NCI-H774 (cell line): ENCODE measurements at regions not wholly inside any gene's neighbourhood (a gene's known extent, or its start where the extent isn't known, plus 50 kb on each side); places are given as distances from the start of the nearest gene placed in this dataset.

Experiments
- DNase-seq: peaks from one replicate; lab custom pipeline; 2025; lab: John Stamatoyannopoulos, UW

- DNase-seq: no peak
Measured at GRCh38 chr1:70891051-70891843, 156.4 kb downstream of the PTGER3 start.

GRCh38 chr1:70892140-70892539 lies 155.5 kb downstream of the PTGER3 start:
- no peak for DNase-seq

DNA sequence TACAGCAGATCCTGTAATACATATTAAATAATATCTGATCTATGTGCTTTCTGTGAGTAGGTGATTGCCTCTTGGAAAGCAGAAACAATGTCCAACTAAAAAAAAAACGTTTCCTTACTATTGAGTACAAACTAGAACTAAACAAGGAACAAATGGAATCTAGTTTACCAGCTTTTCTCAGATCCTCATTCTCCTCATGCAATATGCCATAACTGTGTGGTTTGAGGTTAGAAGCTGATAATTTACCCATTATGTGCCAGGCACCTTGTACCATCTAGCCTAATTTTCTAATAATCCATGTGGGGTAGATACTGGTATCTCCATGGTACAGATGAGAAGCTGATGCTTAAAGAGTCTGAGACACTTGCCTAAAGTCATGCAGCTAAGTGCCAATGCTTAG lies 154.7 kb downstream of the PTGER3 start:
- no peak for DNase-seq

DNA sequence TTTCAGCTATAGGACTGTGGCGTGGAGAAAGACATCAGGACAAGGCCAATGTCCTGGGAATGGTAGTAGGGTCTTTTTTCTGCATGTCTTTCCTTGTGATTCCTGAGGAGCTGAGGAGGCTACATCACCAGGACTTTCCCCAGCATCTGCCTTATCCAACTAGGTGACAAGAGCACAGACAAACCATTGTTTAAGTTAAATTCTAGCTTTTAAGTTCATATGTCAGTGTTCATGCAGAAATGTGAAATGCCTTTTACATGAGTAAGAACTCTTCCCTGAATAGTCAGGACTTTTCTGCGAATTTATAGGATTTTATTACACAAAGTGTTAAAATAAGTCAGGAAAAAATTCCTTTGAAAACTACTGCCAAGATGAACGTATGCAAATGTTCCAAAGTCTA lies 154.2 kb downstream of the PTGER3 start:
- DNase-seq: no peak

- no peak for DNase-seq
Measured at GRCh38 chr1:70895531-70895930, 152.1 kb downstream of the PTGER3 start.

DNA sequence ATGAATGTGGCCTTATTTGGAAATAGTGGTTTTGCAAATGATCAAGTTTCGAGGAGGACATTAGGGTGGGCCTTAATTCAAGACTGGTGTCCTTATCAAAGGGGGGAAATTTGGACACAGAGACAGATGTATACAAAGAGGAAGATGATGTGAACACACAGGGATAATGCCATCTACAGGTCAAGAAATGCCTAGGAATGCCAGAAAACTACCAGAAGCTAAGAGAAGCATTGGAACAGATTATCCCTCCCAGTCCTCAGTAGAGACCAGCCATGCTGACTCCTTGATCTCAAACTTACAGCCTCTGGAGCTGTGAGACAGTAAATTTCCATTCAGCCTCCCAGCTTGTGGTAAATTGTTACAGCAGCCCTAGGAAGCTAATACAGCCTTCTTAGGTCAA lies 151.4 kb downstream of the PTGER3 start:
- no peak for DNase-seq

DNA sequence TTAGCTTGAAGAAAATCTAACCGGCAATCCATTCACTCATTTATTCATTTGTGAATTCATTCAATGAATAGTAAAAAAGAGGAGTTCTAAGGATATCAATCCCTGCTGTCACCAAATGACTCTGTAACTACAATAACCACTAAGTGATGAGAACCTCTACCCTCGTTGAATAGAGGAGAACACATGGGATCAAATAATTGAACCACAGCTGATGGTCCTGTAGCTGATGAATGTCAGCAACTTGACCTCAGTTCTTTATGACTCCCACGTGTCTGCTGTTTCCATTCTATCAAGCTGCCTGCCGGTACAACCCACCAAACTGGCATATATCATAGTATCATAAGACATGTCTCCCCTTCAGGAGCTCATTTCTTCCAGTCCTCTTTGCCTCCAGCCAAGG lies 150.3 kb downstream of the PTGER3 start:
- DNase-seq: no peak

DNA sequence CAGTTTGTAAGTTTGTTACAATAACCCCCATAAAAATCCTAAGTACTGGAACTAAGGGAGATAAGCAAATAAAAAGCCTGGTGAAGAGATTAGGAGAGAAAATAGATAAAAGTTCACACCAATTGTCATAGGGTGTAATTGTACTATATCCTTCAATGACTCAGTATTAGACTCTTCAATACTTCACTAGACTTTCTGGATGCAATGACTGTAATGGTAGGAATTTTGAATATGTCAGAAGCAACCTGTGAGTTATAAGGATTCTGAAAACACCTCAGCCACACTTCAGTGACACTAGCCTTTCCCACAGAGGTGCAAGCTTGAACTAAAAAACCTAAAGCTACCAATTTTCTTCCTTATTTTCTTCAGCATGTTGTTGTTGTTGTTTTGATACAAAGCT lies 147.9 kb downstream of the PTGER3 start:
- DNase-seq: no peak

DNA sequence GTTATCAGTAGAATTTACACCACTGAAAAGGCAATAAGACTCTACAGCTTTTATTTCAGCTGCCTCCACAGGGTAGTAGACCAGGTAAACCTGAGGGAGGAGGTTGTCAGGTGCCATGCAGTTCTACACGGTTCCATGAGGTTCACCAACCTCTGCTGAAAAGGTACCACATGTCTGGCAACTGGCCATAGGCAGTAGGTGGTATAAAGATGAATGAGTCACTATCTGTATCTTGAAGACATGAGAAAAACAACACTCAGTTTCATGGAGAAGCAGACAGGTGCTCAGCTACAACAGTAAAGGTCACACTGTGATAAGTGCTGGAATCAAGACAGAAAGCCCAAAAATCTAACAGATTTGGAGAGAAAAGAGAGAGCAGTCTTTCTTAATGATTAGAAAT lies 145.4 kb downstream of the PTGER3 start:
- DNase-seq: no peak

GRCh38 chr1:70906800-70907199 lies 140.8 kb downstream of the PTGER3 start:
- DNase-seq: no peak

GRCh38 chr1:70907563-70908310 lies 139.9 kb downstream of the PTGER3 start:
- no peak for DNase-seq

DNA sequence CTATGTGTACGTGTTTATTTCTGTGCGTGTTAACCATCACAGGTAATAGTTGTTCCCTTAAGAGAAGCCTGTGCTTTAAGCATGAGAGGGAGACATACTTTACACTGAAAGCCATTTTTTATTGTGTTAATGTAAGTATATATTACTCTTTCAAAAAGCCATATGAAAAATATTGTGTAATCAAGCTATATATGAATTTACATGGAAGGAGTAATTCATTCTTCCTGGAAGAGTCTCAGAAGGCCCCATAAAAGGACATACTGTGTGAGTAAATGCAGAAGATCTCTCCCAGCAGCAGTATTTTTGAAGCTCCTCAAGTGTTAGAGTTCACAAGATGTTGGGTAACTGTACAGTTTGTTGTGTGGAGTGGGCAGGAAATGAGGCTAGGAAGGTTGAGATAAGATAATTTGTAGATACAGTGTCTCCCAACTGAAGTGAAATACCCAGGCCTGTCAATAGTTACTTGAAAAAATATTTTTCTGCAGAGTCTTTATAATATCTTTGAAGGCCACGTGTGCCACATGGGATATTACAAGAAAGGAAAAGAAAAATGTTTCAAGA lies 138.3 kb downstream of the PTGER3 start:
- DNase-seq: no peak

- DNase-seq: no peak
Measured at GRCh38 chr1:70910013-70910412, 137.6 kb downstream of the PTGER3 start.

- DNase-seq: no peak
Measured at GRCh38 chr1:70911861-70912260, 135.8 kb downstream of the PTGER3 start.

GRCh38 chr1:70914224-70914623 lies 133.4 kb downstream of the PTGER3 start:
- no peak for DNase-seq

DNA sequence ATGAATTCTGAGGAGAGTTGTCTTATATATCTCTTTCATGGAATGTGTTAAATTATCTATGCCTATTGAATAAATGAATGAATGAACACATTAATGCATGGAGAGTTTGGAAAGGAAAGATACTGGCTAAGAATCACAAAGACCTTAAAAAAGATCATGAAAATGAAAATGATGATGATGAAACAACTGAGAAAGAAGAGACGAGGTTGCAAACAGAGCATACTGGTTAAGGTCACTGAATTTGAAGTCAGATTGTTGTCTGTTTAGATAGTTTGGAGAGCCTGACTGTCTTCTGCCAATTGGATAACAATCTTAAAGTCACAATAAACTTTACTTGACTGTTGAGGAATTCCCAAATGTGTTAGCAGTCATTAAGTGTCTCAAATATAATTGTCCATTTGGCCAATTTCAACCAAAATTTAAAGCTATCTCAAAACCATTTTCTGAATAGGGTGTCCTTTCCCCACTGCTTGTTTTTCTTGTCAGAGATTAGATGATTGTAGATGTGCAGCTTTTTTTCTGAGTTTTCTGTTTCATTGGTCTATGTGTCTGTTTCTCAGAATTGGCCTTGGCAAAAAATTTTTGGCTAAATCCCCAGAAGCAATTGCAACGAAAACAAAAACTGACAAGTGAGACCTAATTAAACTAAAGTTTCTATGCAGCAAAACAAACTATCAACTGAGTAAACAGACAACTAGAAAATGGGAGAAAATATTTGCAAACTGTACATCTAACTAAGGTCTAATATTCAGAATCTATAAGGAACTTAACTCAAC lies 132.2 kb downstream of the PTGER3 start:
- DNase-seq: no peak

DNA sequence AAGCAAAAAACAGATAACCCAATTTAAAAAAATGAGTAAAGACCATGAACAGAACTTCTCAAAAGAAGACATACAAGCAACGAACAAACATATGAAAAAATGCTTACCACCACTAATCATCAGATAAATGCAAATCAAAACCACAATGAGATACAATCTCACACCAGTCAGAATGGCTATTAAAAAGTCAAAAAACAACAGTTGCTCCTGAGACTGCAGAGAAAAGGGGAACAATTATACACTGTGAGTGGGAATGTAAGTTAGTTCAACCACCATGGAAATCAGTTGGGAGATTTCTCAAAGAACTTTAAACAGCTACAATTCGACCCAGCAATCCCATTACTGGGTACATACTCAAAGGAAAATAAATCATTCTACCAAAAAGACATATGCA lies 131.6 kb downstream of the PTGER3 start:
- no peak for DNase-seq

DNA sequence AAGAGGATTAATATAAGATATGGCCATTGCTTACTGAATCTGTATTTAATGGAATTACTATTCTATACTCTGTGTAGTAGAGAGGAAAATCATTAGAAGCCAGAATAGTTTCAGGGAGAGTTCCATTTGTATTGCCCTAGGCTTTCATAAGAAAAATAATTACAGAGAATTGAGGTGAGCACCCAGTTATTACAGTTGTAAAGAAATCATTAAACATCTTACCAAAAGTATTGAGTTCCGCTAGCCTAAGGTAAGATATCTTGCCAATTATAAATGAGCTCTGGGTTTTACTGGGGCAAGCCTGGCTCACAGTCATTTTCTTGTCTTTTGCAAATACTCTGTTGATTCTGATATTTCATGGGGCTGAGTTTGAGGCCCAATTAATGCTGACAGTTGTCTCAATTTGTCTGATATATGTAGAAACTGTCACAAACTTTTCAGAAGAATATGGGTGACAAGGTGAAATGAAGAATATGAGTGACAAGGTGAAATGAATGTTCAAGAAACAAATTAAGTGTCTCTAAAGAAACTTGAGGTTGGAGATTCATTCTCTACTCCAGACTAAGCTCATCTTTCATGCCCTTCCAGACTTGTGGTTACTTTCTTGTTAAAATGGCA lies 127.8 kb downstream of the PTGER3 start:
- DNase-seq: no peak
